Natural killer cell (primary cell): ENCODE measurements at regions not wholly inside any gene's neighbourhood (a gene's known extent, or its start where the extent isn't known, plus 50 kb on each side); places are given as distances from the start of the nearest gene placed in this dataset.
"Not testable (repeated sequence)": the region's sequence is repeated elsewhere in the genome, so short reads cannot be mapped to it uniquely, and the experiment has no call there.

ENCODE experiments used
- ATAC-seq, 3 donors: fragments of 150-1000 bp in 2 of 3; fragments of 200-7000 bp in 1 of 3; cut with Tn5 transposase; 1 replicate in 1 of 3; 2 replicates in 2 of 3; pipeline ENCODE4 v1.10.0; 2021; ENCODE audit warnings: mild to moderate bottlenecking in 2 of 3, moderate library complexity in 2 of 3
- DNase-seq, 2 donors: peaks; one replicate each; pipeline versions ENCODE4 v3.0.0 to v3.0.0-alpha.2; 2013 to 2021; ENCODE audit warnings: mixed read lengths in 1 of 2
- H3K27ac ChIP-seq: one replicate; pipeline ENCODE4 v1.5.1; 2013; ENCODE audit warnings: mild to moderate bottlenecking, low read length
- H3K27me3 ChIP-seq: one replicate; pipeline ENCODE4 v1.6.1; 2013; ENCODE audit warnings: low read length; ENCODE audit not compliant: control insufficient read depth, insufficient read depth
- H3K36me3 ChIP-seq: one replicate; pipeline ENCODE4 v1.6.1; 2013; ENCODE audit warnings: low read length; ENCODE audit not compliant: control insufficient read depth, insufficient read depth
- H3K4me1 ChIP-seq: one replicate; pipeline ENCODE4 v1.6.1; 2013; ENCODE audit warnings: low read length; ENCODE audit not compliant: control insufficient read depth, insufficient read depth
- H3K4me3 ChIP-seq: one replicate; pipeline ENCODE4 v1.5.1; 2013; ENCODE audit warnings: low read length
- H3K9me3 ChIP-seq: one replicate; pipeline ENCODE4 v1.6.1; 2013; ENCODE audit warnings: low read length; ENCODE audit not compliant: control insufficient read depth, insufficient read depth
- H3K27ac Mint-ChIP-seq, 2 donors: one replicate each; pipeline ENCODE4 v1.8.0; 2022; ENCODE audit warnings: mild to moderate bottlenecking in 2 of 2, mixed read lengths in 2 of 2, moderate library complexity in 1 of 2
- H3K27me3 Mint-ChIP-seq, 2 donors: one replicate each; pipeline ENCODE4 v1.8.0; 2022; ENCODE audit warnings: low read depth in 2 of 2, mixed read lengths in 2 of 2
- H3K36me3 Mint-ChIP-seq: one replicate; pipeline ENCODE4 v1.8.0; 2022; ENCODE audit warnings: mixed read lengths
- H3K4me1 Mint-ChIP-seq, 2 donors: one replicate each; pipeline ENCODE4 v1.8.0; 2022; ENCODE audit warnings: mixed read lengths in 2 of 2
- H3K4me3 Mint-ChIP-seq: one replicate; pipeline ENCODE4 v1.8.0; 2022; ENCODE audit warnings: mild to moderate bottlenecking, moderate library complexity, mixed read lengths
- H3K9me3 Mint-ChIP-seq, 2 donors: one replicate each; pipeline ENCODE4 v1.8.0; 2022; ENCODE audit warnings: mixed read lengths in 2 of 2
- WGBS: methylation state at CpG from one replicate; pipeline ENCODE4 v1.1.7; 2013; ENCODE audit warnings: missing lambda C conversion rate; ENCODE audit not compliant: insufficient coverage; 5-methylcytosine and 5-hydroxymethylcytosine counted together
- intact Hi-C: fragments of 100-400 bp; cut with micrococcal nuclease; formaldehyde crosslinking; loops from one replicate; pipeline ENCODE4 v1.14.2; 2022
- TF ChIP-seq, protein P1 (sequence below): fragments of 200-600 bp; IDR thresholded peaks from one replicate; pipeline ENCODE4 v1.8.0; 2022; ENCODE audit warnings: antibody characterized with exemption

DNA sequence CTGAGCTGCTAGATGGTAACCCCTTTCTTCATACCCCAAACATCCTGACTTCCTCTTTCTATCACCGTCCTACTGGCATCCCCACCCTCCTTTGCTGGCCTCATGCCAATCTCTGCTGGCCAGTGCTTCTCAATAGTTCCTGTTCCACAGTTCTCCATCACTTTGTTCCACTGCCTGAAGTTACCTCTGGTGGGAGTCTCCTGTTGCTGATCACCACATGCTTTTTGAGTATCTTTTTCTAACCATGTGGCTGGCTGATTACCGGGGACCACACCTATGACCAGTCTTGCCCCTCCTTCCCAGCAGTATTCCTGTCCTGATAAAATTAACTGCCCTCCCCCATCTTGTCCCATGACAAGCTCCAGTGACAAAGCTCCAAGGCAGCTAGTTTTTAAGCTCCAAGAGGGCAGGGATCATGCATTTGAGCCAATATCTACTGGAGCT, 380.4 kb upstream of the CCL2 start:
- Mint-ChIP-seq H3K4me1 (no peaks in the 10 kb centered on the region), H3K36me3 (no peaks in the 10 kb centered on the region), H3K27me3 (peaks cover 21 to 29% of the 10 kb centered on the region in 2 donors), H3K27ac (no peak overlapping the region), H3K9me3 (no peaks in the 10 kb centered on the region), H3K4me3 (no peak overlapping the region)
- H3K36me3 ChIP-seq, result no peaks in the 10 kb centered on the region
- H3K4me1 ChIP-seq, result no peaks in the 10 kb centered on the region
- TF ChIP-seq, protein P1, sequence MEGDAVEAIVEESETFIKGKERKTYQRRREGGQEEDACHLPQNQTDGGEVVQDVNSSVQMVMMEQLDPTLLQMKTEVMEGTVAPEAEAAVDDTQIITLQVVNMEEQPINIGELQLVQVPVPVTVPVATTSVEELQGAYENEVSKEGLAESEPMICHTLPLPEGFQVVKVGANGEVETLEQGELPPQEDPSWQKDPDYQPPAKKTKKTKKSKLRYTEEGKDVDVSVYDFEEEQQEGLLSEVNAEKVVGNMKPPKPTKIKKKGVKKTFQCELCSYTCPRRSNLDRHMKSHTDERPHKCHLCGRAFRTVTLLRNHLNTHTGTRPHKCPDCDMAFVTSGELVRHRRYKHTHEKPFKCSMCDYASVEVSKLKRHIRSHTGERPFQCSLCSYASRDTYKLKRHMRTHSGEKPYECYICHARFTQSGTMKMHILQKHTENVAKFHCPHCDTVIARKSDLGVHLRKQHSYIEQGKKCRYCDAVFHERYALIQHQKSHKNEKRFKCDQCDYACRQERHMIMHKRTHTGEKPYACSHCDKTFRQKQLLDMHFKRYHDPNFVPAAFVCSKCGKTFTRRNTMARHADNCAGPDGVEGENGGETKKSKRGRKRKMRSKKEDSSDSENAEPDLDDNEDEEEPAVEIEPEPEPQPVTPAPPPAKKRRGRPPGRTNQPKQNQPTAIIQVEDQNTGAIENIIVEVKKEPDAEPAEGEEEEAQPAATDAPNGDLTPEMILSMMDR, result no peak
- 50% methylated on average over 2 of the region's 2 CpGs for WGBS
- H3K27ac ChIP-seq, result no peak overlapping the region
- no peaks in the 10 kb centered on the region for H3K27me3 ChIP-seq
- ATAC-seq (no peak), DNase-seq (no peak)
- no peak overlapping the region for H3K4me3 ChIP-seq
- H3K9me3 ChIP-seq, result no peaks in the 10 kb centered on the region
- intact Hi-C loops, result no loop called here

DNA sequence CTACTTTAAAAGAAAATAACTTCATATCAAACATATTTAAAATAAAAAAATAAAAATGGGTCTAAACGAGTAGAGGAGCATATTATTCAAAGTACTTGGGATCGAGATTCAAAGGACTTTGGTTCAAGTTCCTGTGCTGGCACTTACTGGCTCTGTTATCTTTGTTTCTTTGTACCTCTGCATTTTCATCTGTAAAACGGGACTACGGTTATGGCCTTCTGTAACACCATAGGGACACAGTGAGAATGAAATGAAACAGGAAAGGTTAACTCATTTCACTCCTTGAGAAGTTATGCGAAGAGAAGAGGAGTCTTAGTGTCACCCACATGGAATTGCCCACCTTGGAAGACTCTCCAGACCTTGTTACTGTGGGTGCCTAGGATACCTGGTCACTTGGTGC, 379.1 kb upstream of the CCL2 start:
- WGBS, result 76% methylated on average over 5 of the region's 5 CpGs
- TF ChIP-seq, protein P1, result no peak
- no peak overlapping the region for H3K27ac ChIP-seq
- H3K4me3 ChIP-seq, result no peak overlapping the region
- no peak overlapping the region for H3K27ac Mint-ChIP-seq
- no peaks in the 10 kb centered on the region for H3K4me1 Mint-ChIP-seq
- intact Hi-C loops, result no loop called here
- no peak overlapping the region for H3K4me3 Mint-ChIP-seq
- no peak for ATAC-seq
- no peaks in the 10 kb centered on the region for H3K4me1 ChIP-seq
- H3K36me3 ChIP-seq, result no peaks in the 10 kb centered on the region
- no peaks in the 10 kb centered on the region for H3K36me3 Mint-ChIP-seq
- no peaks in the 10 kb centered on the region for H3K9me3 ChIP-seq
- H3K27me3 ChIP-seq, result no peaks in the 10 kb centered on the region
- DNase-seq, result no peak
- no peaks in the 10 kb centered on the region for H3K9me3 Mint-ChIP-seq
- H3K27me3 Mint-ChIP-seq, result peaks cover 21 to 27% of the 10 kb centered on the region in 2 donors

DNA sequence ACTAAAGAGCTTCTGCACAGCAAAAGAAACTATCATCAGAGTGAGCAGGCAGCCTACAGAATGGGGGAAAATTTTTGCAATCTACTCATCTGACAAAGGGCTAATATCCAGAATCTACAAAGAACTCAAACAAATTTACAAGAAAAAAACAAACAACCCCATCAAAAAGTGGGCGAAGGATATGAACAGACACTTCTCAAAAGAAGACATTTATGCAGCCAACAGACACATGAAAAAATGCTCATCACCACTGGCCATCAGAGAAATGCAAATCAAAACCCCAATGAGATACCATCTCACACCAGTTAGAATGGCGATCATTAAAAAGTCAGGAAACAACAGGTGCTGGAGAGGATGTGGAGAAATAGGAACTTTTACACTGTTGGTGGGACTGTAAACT, 372.8 kb upstream of the CCL2 start:
- H3K27me3 ChIP-seq, H3K27ac ChIP-seq, intact Hi-C loops, H3K4me1 Mint-ChIP-seq, ATAC-seq, H3K4me3 Mint-ChIP-seq, H3K4me1 ChIP-seq, H3K9me3 ChIP-seq, H3K36me3 Mint-ChIP-seq, DNase-seq, H3K4me3 ChIP-seq, H3K9me3 Mint-ChIP-seq, H3K27ac Mint-ChIP-seq, H3K36me3 ChIP-seq: not testable (repeated sequence)
- peaks cover 8 to 18% of the 10 kb centered on the region in 2 donors for H3K27me3 Mint-ChIP-seq
- no CpG with 5 or more reads among the region's 2 CpGs for WGBS

DNA sequence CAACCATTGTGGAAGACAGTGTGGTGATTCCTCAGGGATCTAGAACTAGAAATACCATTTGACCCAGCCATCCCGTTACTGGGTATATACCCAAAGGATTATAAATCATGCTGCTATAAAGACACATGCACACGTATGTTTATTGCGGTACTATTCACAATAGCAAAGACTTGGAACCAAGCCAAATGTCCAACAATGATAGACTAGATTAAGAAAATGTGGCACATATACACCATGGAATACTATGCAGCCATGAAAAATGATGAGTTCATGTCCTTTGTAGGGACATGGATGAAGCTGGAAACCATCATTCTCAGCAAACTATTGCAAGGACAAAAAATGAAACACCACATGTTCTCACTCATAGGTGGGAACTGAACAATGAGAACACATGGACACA, 372.4 kb upstream of the CCL2 start:
- ATAC-seq, H3K27ac Mint-ChIP-seq, H3K9me3 ChIP-seq, H3K36me3 ChIP-seq, H3K4me3 ChIP-seq, H3K27ac ChIP-seq, H3K27me3 ChIP-seq, H3K4me1 ChIP-seq, H3K36me3 Mint-ChIP-seq, H3K9me3 Mint-ChIP-seq, DNase-seq, intact Hi-C loops, H3K4me1 Mint-ChIP-seq, H3K4me3 Mint-ChIP-seq: not testable (repeated sequence)
- WGBS, result no CpG with 5 or more reads among the region's 3 CpGs
- H3K27me3 Mint-ChIP-seq, result peaks cover 11 to 22% of the 10 kb centered on the region in 2 donors

DNA sequence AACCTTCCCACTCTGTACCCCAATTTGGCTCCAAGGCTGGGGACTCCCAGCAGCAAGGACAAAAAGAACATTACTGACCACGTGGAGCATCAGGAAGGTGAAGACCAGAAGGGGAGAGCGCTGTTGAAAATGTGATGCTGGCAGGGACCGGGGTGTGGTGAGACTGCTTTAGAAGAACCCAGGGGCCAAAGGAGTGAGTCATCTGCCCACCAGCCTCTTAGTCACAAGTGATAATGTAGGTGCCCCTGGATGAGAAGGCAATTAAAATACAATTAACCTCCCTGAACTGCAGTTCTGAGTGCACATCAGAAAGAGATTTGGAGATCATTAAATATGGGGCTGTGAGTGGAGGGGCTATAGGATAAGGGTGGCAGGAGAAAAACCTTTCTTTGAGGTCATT, 366.6 kb upstream of the CCL2 start:
- Mint-ChIP-seq H3K27ac (no peak overlapping the region), H3K9me3 (no peaks in the 10 kb centered on the region), H3K27me3 (peaks cover 13 to 32% of the 10 kb centered on the region in 2 donors), H3K4me3 (no peak overlapping the region), H3K36me3 (no peaks in the 10 kb centered on the region), H3K4me1 (no peaks in the 10 kb centered on the region)
- Histone ChIP-seq H3K4me1 (no peaks in the 10 kb centered on the region), H3K27ac (no peak overlapping the region), H3K36me3 (no peaks in the 10 kb centered on the region), H3K27me3 (no peaks in the 10 kb centered on the region), H3K9me3 (no peaks in the 10 kb centered on the region), H3K4me3 (no peak overlapping the region)
- TF ChIP-seq, protein P1, result no peak
- whole genome bisulfite sequencing, result 71% methylated on average over 3 of the region's 3 CpGs
- intact Hi-C loops, result no loop called here
- DNase-seq, result no peak
- no peak for ATAC-seq
